PC-3 (cell line): ENCODE measurements at regions not wholly inside any gene's neighbourhood (a gene's known extent, or its start where the extent isn't known, plus 50 kb on each side); places are given as distances from the start of the nearest gene placed in this dataset.

Experiments used
- EZH2 ChIP-seq: fragments of 300-600 bp; sonication (generic); IDR thresholded peaks from one replicate; pipeline ENCODE4 v1.6.1; 2017; ENCODE audit warnings: antibody characterized with exemption, mild to moderate bottlenecking, low read length; ENCODE audit not compliant: unreplicated experiment
- TF ChIP-seq, protein P1 (sequence below): fragments of 300-600 bp; sonication (generic); conservative IDR thresholded peaks from 2 replicates; pipeline ENCODE4 v1.5.1; 2017; ENCODE audit warnings: antibody characterized with exemption, low read depth, mild to moderate bottlenecking, low read length

DNA sequence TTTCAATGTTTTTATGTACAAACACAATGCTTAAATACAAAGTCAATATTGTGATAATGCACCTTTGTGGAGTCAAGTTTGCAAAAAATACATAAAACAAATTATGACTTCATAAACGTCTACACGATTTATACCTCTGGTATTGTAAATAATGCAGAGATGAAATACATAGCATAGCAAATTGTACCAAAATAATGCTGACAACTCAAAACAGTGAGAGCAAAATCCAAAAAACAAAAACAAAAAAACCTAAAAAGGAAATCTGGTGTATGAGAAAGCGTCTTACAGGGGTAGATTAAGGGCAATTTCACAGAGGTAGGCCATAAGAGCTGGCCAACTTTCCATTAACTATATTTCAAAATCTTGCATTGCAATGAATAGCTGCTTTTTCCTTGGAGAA lies 161.5 kb upstream of the LRRC7 start:
- TF ChIP-seq, protein P1, sequence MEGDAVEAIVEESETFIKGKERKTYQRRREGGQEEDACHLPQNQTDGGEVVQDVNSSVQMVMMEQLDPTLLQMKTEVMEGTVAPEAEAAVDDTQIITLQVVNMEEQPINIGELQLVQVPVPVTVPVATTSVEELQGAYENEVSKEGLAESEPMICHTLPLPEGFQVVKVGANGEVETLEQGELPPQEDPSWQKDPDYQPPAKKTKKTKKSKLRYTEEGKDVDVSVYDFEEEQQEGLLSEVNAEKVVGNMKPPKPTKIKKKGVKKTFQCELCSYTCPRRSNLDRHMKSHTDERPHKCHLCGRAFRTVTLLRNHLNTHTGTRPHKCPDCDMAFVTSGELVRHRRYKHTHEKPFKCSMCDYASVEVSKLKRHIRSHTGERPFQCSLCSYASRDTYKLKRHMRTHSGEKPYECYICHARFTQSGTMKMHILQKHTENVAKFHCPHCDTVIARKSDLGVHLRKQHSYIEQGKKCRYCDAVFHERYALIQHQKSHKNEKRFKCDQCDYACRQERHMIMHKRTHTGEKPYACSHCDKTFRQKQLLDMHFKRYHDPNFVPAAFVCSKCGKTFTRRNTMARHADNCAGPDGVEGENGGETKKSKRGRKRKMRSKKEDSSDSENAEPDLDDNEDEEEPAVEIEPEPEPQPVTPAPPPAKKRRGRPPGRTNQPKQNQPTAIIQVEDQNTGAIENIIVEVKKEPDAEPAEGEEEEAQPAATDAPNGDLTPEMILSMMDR, result no peak
- no peak for TF ChIP-seq EZH2
